ENCODE measurements at regions not wholly inside any gene's neighbourhood (a gene's known extent, or its start where the extent isn't known, plus 50 kb on each side); places are given as distances from the start of the nearest gene placed in this dataset.
"Not testable (repeated sequence)": the region's sequence is repeated elsewhere in the genome, so short reads cannot be mapped to it uniquely, and the experiment has no call there.

- DNase-seq (ENCODE audit: extremely low read depth, low read depth, low spot score): no peak
Measured at GRCh38 chr5:79924936-79925893, 65.8 kb downstream of the MTX3 start.

DNA sequence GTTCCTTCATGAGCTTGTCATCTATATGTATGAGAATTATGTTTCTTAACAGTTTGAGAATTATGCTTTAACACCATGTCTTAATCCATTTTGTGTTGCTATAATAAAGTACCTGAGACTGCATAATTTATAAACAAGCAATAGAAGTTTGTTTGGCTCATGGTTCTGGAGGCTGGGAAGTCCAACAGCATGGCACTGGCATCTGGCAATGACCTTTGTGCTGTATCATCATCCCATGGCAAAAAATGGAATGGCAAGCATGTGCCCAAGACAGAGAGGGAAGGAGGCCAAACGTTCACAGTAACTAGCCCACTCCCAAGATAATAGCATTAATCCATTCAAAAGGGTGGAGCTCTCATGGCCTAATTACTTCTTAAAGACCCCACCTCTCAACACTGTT, 67.6 kb downstream of the MTX3 start:
- DNase-seq (ENCODE audit: extremely low read depth, low read depth, low spot score): no peak

- no peak for DNase-seq (ENCODE audit: extremely low read depth, low read depth, low spot score)
Measured at GRCh38 chr5:79922626-79923025, 68.4 kb downstream of the MTX3 start.

DNA sequence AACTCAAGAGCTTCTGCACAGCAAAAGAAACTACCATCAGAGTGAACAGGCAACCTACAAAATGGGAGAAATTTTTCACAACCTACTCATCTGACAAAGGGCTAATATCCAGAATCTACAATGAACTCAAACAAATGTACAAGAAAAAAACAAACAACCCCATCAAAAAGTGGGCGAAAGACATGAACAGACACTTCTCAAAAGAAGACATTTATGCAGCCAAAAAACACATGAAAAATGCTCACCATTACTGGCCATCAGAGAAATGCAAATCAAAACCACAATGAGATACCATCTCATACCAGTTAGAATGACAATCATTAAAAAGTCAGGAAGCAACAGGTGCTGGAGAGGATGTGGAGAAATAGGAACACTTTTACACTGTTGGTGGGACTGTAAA, 83.6 kb downstream of the MTX3 start:
- not testable (repeated sequence) for DNase-seq (ENCODE audit: extremely low read depth, low read depth, low spot score)

DNA sequence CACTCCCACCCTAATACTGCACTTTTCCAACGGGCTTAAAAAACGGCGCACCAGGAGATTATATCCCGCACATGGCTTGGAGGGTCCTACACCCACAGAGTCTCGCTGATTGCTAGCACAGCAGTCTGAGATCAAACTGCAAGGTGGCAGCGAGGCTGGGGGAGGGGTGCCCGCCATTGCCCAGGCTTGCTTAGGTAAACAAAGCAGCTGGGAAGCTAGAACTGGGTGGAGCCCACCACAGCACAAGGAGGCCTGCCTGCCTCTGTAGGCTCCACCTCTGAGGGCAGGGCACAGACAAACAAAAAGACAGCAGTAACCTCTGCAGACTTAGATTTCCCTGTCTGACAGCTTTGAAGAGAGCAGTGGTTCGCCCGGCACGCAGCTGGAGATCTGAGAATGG, 88.5 kb downstream of the MTX3 start:
- DNase-seq (ENCODE audit: extremely low read depth, low read depth, low spot score): not testable (repeated sequence)

DNA sequence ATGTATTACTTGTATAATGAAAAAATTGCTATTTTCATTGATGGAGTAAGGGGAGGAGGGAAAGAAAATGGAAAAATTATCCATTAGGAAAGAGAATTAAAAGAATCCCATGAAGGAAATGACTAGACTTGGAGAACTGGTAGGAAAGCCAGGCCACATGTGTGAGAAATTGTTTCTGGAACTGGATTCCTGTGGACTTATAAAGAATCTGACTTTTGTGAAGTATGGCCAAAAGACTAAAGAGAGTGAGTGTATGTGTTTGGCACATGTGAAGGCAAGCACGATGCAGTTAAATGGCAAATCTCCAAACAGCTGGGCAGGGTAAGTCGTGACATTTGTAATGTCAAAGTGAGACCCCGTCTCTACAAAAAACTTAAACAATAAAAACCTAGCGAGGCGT, 89.4 kb downstream of the MTX3 start:
- no peak for DNase-seq (ENCODE audit: extremely low read depth, low read depth, low spot score)

GRCh38 chr5:79898611-79899010, 92.5 kb downstream of the MTX3 start:
- no peak for DNase-seq (ENCODE audit: extremely low read depth, low read depth, low spot score)

DNA sequence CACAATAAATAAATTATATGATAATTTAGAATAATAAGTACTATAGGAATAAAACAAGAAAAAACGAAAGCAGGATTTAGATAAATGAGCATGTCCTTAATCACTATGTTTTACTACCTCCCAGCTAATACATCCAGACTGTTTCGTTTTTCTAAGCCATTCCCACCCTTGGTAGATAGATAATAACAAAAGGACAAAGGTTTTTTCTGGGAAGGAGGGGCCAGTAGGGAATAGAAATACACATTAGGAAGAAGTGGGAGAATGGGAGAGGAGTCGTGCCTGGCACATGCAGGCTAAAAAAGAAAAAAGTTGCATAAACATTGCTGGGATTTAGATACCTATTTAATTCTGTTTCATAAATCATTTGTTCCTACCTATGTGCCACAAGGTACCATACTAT, 97.1 kb downstream of the MTX3 start:
- DNase-seq (ENCODE audit: extremely low read depth, low read depth, low spot score): no peak

- no peak for DNase-seq (ENCODE audit: extremely low read depth, low read depth, low spot score)
Measured at GRCh38 chr5:79893485-79893884, 97.6 kb downstream of the MTX3 start.

GRCh38 chr5:79890930-79891249, 100.2 kb downstream of the MTX3 start:
- no peak for DNase-seq (ENCODE audit: extremely low read depth, low read depth, low spot score)

DNA sequence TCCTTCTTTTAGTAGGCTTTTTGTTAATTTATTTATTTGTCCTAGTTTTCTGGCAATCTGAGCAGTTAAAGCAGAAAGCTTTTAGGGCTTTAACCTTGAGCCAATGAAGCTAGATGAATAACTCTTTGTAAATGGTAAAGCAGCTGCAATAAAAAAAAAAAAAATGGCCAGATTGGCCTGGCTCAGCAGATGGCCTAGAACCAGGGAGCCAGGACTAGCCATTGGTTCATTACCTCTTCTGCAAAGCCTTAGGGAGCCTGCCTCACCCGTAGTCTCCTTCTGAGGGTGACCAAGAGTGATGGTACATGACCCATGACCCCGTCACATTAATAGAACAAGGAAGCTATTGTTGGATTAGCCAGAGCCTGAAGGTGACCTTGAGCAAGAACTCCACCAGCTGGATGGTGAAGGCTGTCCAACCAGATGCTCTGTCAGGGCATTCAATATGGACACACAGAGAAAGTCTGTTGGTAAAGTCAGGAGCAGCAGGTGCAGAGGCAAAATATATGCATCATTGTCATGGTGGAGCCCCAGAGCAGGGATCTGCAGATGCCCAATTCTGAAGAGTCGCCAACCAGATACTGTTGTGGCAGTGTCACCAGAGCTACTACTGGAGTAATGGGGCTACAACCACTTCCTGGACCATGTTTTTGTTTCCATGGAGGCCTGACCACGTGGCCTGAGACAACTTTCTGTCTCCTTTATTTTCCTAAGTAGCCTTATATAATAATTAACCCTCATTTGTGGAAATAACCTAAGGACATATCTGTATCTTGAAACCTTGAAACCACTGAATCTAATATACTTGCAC, 100.7 kb downstream of the MTX3 start:
- no peak for DNase-seq (ENCODE audit: extremely low read depth, low read depth, low spot score)

- no peak for DNase-seq (ENCODE audit: extremely low read depth, low read depth, low spot score)
Measured at GRCh38 chr5:79888643-79889042, 102.4 kb downstream of the MTX3 start.

- DNase-seq (ENCODE audit: extremely low read depth, low read depth, low spot score): no peak
Measured at GRCh38 chr5:79886925-79887655, 104.0 kb downstream of the MTX3 start.

- no peak for DNase-seq (ENCODE audit: extremely low read depth, low read depth, low spot score)
Measured at GRCh38 chr5:79886456-79886855, 104.6 kb downstream of the MTX3 start.

GRCh38 chr5:79879880-79880279, 111.2 kb downstream of the MTX3 start:
- DNase-seq (ENCODE audit: extremely low read depth, low read depth, low spot score): not testable (repeated sequence)

DNA sequence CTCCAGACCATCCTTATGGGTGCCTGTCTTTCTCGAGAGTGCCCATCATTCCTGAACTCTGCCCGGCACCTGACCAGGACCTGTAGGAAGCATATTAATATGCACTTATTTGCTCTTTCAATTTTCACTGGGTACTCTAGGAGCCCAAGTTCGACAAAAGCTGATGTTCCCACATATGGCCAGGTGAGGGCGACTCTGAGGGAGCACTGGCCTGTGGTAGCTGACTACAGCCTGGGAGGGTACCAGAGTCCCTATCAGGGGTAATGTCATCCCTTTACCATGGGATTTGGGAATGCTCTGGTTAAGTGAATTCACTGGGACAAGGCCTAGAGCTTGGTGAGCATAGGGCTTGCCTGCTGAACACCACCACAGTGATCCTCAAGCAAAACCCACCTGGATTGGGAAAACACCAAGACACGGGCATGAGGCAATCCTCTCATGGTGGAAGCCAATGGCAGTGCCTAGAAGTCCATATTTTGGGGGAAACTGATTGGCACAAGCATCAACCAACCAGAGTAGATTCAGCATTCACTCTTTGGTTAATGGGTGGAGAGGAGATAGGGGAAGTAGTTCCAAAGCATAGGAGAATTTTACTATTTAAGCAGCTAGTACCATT, 112.2 kb downstream of the MTX3 start:
- no peak for DNase-seq (ENCODE audit: extremely low read depth, low read depth, low spot score)

- no peak for DNase-seq (ENCODE audit: extremely low read depth, low read depth, low spot score)
Measured at GRCh38 chr5:79878136-79878679, 112.9 kb downstream of the MTX3 start.

DNA sequence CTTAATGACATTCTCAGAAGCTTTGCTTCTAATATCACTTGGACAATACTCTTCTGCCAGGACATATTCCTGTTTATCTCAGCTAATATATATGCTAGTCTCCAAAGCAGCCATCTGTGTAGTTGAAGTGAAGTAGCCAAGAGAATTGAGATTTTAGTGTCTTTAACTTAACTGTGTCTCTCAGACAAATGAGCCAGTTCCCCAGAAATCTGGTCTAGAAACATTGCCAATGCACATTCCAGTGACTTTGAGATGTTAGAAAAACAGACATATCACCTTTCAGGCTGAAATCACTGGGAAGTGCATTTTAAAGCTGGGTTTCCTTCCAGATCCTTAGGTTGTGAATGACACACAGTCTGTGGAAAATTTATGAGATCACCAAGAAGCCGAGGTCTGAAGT, 114.6 kb downstream of the MTX3 start:
- DNase-seq (ENCODE audit: extremely low read depth, low read depth, low spot score): no peak

DNA sequence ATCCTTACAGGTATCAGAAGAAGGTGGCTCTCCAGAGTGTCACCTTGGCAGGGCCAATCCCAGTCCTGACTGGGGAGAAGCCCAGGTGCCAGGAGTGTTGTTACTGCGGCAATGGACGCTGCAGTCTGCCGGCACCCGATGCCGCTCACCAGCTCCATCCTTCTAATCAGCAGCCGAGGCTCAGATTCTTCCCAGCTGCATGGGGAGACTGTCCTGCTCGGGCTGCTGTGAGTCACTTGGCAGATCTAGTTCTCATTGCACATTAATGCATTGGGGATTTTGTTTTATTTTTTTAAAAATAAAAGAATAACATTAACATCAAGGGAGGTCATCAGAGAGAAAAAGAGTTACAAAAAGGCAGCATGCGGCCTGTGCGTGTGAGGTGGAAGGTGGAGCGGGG, 115.8 kb downstream of the MTX3 start:
- no peak for DNase-seq (ENCODE audit: extremely low read depth, low read depth, low spot score)

GRCh38 chr5:79873187-79873586, 117.9 kb downstream of the MTX3 start:
- DNase-seq (ENCODE audit: extremely low read depth, low read depth, low spot score): no peak

- DNase-seq (ENCODE audit: extremely low read depth, low read depth, low spot score): no peak
Measured at GRCh38 chr5:79872291-79872690, 118.8 kb downstream of the MTX3 start.

All from glomerular endothelial cell (primary cell).